K562 (cell line): ENCODE measurements at regions not wholly inside any gene's neighbourhood (a gene's known extent, or its start where the extent isn't known, plus 50 kb on each side); places are given as distances from the start of the nearest gene placed in this dataset.

Experiments used
- ATAC-seq: fragments of 200-7000 bp; cut with Tn5 transposase; 3 replicates; pipeline ENCODE4 v1.9.1; 2020; ENCODE audit warnings: moderate library complexity
- BruUV-seq: library from RNA; stranded (reverse); fragments of 400-500 nt; replicated peaks from 2 replicates; lab custom pipeline; 2021; lab: Mats Ljungman, UMichigan
- CTCF ChIA-PET: fragments of 300-600 bp; formaldehyde crosslinking; extraction: SDS; loops from one replicate; lab custom pipeline; 2021; ENCODE audit warnings: low intra/inter-chr PET ratio; lab: Yijun Ruan, JAX
- POLR2A ChIA-PET: fragments of 300-600, 350-650 bp; sonication (Branson Sonifier 250); formaldehyde crosslinking; extraction: SDS; loops from one replicate; lab custom pipeline; 2021; ENCODE audit warnings: antibody characterized with exemption, inconsistent platforms; lab: Yijun Ruan, JAX
- DNase-seq, 4 experiments: peaks; one replicate each; pipeline versions ENCODE4 v3.0.0 to v3.0.0-alpha.2; 2011 to 2018; ENCODE audit warnings: low spot score in 3 of 4, mixed read lengths in 3 of 4; ENCODE audit errors: extremely low read depth in 1 of 4
- FAIRE-seq: peaks from 2 replicates; lab custom pipeline; 2011; peaks lifted over from hg19 to GRCh38; lab: Jason Lieb, UNC
- H2AFZ ChIP-seq: 2 replicates; pipeline ENCODE4 v1.6.0; 2011; ENCODE audit warnings: low read depth, low read length, control low read depth, inconsistent platforms
- H3K27ac ChIP-seq: fragments of 200-600 bp; 3 replicates; pipeline ENCODE4 v1.8.0; 2011; ENCODE audit warnings: low read depth, mild to moderate bottlenecking, control low read depth, inconsistent platforms, low read length, moderate library complexity, mixed read lengths; ENCODE audit errors: extremely low read depth
- H3K27me3 ChIP-seq, 2 experiments: fragments of 300-600 bp in 1 of 2; 2 replicates in 1 of 2; 3 replicates in 1 of 2; pipeline versions ENCODE4 v1.6.0 to v1.8.0; 2011; ENCODE audit warnings: inconsistent platforms in 2 of 2, low read length in 2 of 2, mild to moderate bottlenecking in 1 of 2, mixed read lengths in 1 of 2, moderate library complexity in 1 of 2; ENCODE audit not compliant: control insufficient read depth in 2 of 2, insufficient read depth in 2 of 2
- H3K36me3 ChIP-seq: fragments of 300-600 bp; 3 replicates; pipeline ENCODE4 v1.8.0; 2011; ENCODE audit warnings: mild to moderate bottlenecking, low read length, inconsistent platforms; ENCODE audit not compliant: control insufficient read depth, insufficient read depth
- H3K4me1 ChIP-seq, 2 experiments: fragments of 200-600 bp in 1 of 2; replicated peaks in 1 of 2; 2 replicates in 1 of 2; 3 replicates in 1 of 2; pipeline versions ENCODE4 v1.5.1 to v1.8.0; 2011; ENCODE audit warnings: inconsistent platforms in 2 of 2, low read length in 2 of 2, mild to moderate bottlenecking in 1 of 2, mixed read lengths in 1 of 2, moderate library complexity in 1 of 2; ENCODE audit not compliant: control insufficient read depth in 2 of 2, insufficient read depth in 2 of 2
- H3K4me2 ChIP-seq: 2 replicates; pipeline ENCODE4 v1.6.1; 2011; ENCODE audit warnings: low read length, control low read depth, inconsistent platforms, mixed read lengths; ENCODE audit not compliant: insufficient read depth
- H3K4me3 ChIP-seq: fragments of 200-600 bp; sonication (generic), shearing (Covaris generic); 2 replicates; pipeline ENCODE4 v1.5.1; 2016; ENCODE audit warnings: control low read depth, inconsistent platforms
- H3K79me2 ChIP-seq: fragments of 200-600 bp; 3 replicates; pipeline ENCODE4 v1.8.0; 2011; ENCODE audit warnings: low read length, inconsistent platforms; ENCODE audit not compliant: control insufficient read depth, insufficient read depth
- H3K9ac ChIP-seq, 2 experiments: 2 replicates each; pipeline versions ENCODE4 v1.6.0 to v1.6.1; 2011; ENCODE audit warnings: low read depth in 2 of 2, low read length in 2 of 2, control low read depth in 1 of 2, inconsistent platforms in 1 of 2, mild to moderate bottlenecking in 1 of 2, mixed read lengths in 1 of 2; ENCODE audit not compliant: insufficient read depth in 1 of 2
- H3K9me1 ChIP-seq: one replicate; pipeline ENCODE4 v1.6.0; 2011; ENCODE audit warnings: inconsistent platforms, mild to moderate bottlenecking, low read length, moderate library complexity; ENCODE audit not compliant: control insufficient read depth, insufficient read depth
- H3K9me3 ChIP-seq: replicated peaks from 2 replicates; pipeline ENCODE4 v1.5.1; 2011; ENCODE audit warnings: low read depth, low read length, inconsistent platforms; ENCODE audit not compliant: control insufficient read depth, insufficient read depth
- H4K20me1 ChIP-seq: replicated peaks from 2 replicates; pipeline ENCODE4 v1.6.1; 2011; ENCODE audit warnings: low read length, inconsistent platforms, mixed read lengths; ENCODE audit not compliant: control insufficient read depth, insufficient read depth
- FOXP4 ChIP-seq: sonication (generic); formaldehyde crosslinking; IDR thresholded peaks from 2 replicates; pipeline ENCODE4 v1.8.0; 2022; ENCODE audit warnings: mild to moderate bottlenecking, missing genetic modification reagents, borderline replicate concordance
- PKNOX1 ChIP-seq: fragments of 450-650 bp; IDR thresholded peaks from 2 replicates; pipeline ENCODE4 v1.6.1; 2016
- PTBP1 ChIP-seq: fragments of 200-400 bp; formaldehyde crosslinking; IDR thresholded peaks from 2 replicates; pipeline ENCODE4 v1.6.1; 2017; ENCODE audit warnings: low read depth, low read length
- TGIF2 ChIP-seq: sonication (generic); formaldehyde crosslinking; IDR thresholded peaks from 2 replicates; pipeline ENCODE4 v1.8.1; 2022; ENCODE audit warnings: mild to moderate bottlenecking, missing genetic modification reagents, moderate library complexity
- WGBS: fragments of 100-300 bp; shearing (Covaris generic); methylation state at CpG from one replicate; pipeline ENCODE4 v1.1.6; 2016; ENCODE audit warnings: low coverage, mixed read lengths; ENCODE audit not compliant: insufficient coverage; ENCODE audit errors: missing lambda C conversion rate; 5-methylcytosine and 5-hydroxymethylcytosine counted together
- in situ Hi-C: fragments of 300-500 bp; cut with MboI; formaldehyde crosslinking; loops from 4 replicates; pipeline ENCODE4 v1.15.0; 2018; ENCODE audit warnings: inconsistent platforms, mixed read lengths
- intact Hi-C: fragments of 100-400 bp; cut with micrococcal nuclease; formaldehyde crosslinking; loops from 2 replicates; pipeline ENCODE4 v1.14.2; 2022
- TF ChIP-seq, protein P1 (sequence below): conservative IDR thresholded peaks from 2 replicates; pipeline ENCODE4 v1.6.1; 2011; ENCODE audit warnings: low read depth, mild to moderate bottlenecking, low read length; ENCODE audit not compliant: control insufficient read depth

DNA sequence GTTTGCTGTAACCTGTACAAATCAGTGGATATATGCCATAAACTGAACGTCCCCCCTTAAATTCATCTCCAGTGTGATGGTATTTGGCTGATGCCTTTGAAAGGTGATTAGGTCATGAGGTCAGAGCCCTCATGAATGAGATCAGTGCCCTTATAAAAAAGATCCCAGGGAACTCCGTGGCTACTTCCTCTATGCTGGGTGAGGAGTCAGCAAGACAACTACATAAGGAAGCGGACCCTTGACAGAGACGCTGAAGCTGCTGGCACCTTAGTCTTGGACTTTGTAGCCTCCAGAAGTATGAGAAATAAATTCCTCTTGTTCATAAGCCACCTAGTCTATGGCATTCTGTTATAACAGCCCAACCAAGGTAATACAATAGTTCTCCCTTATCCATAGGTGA is 215.1 kb upstream of the ZNF608 start:
- FAIRE-seq: no peak
- BruUV-seq: no TSS peak
- Histone ChIP-seq H3K79me2 (no peaks in the 10 kb centered on the region), H2AFZ (no peak overlapping the region), H3K4me2 (no peak overlapping the region), H3K4me1 (no peaks in the 10 kb centered on the region; a peak in 1 of 5 replicates), H3K9me3 (no peaks in the 10 kb centered on the region), H4K20me1 (no peaks in the 10 kb centered on the region), H3K4me3 (no peak overlapping the region), H3K27me3 (no peaks in the 10 kb centered on the region), H3K9ac (no peak overlapping the region), H3K27ac (no peak overlapping the region), H3K9me1 (no peaks in the 10 kb centered on the region), H3K36me3 (no peaks in the 10 kb centered on the region)
- intact Hi-C loops (no loop called here), in situ Hi-C loops (no loop called here)
- no peak for TF ChIP-seq FOXP4 (CRISPR knock-in tag)
- 59% methylated on average over 4 of the region's 4 CpGs for WGBS
- POLR2A ChIA-PET: no interaction called here
- no peak for DNase-seq
- no peak for ATAC-seq
- CTCF ChIA-PET: no interaction called here

DNA sequence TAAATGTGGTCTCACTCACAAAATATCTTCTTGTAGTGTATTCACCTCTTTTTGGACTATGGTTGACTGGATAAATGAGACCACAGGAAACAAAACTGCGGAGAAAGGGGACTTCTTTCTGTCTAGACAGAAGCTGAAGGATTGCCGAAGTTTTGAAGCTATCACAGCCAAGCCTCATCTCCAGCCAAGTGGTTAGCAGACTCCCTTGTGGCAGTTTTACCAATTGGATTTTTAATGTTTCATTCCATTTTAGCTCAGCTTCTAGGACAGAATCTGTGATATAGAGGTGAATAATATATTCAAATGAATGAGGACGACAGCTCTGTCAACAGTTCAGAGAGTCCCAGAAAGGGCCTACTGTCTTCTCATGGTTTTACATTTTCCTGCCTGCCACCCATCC is 215.7 kb upstream of the ZNF608 start:
- intact Hi-C loops (no loop called here), in situ Hi-C loops (no loop called here)
- DNase-seq (no peak), ATAC-seq (no peak)
- BruUV-seq: no TSS peak
- Histone ChIP-seq H3K4me1 (no peaks in the 10 kb centered on the region; a peak in 1 of 5 replicates), H2AFZ (no peak overlapping the region), H3K4me2 (no peak overlapping the region), H3K9me3 (no peaks in the 10 kb centered on the region)
- CTCF ChIA-PET: no interaction called here
- WGBS: 42% methylated on average over 3 of the region's 3 CpGs
- TF ChIP-seq, protein P1, sequence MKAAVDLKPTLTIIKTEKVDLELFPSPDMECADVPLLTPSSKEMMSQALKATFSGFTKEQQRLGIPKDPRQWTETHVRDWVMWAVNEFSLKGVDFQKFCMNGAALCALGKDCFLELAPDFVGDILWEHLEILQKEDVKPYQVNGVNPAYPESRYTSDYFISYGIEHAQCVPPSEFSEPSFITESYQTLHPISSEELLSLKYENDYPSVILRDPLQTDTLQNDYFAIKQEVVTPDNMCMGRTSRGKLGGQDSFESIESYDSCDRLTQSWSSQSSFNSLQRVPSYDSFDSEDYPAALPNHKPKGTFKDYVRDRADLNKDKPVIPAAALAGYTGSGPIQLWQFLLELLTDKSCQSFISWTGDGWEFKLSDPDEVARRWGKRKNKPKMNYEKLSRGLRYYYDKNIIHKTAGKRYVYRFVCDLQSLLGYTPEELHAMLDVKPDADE: no peak
- TF ChIP-seq PTBP1 (no peak), TGIF2 (no peak), PKNOX1 (no peak)
- TF ChIP-seq, all 486 proteins: peak for 0
- Histone ChIP-seq H3K27me3 (no peaks in the 10 kb centered on the region), H4K20me1 (no peaks in the 10 kb centered on the region), H3K9me1 (no peaks in the 10 kb centered on the region), H3K79me2 (no peaks in the 10 kb centered on the region), H3K36me3 (no peaks in the 10 kb centered on the region), H3K27ac (no peak overlapping the region), H3K4me3 (no peak overlapping the region), H3K9ac (no peak overlapping the region)
- no peak for FAIRE-seq
- POLR2A ChIA-PET: interaction anchor here (0.8 kb wide), 1 partner anchor 11 kb away, joined by 4 read pairs; no protein-coding TSS in a partner anchor
